ENCODE measurements at regions not wholly inside any gene's neighbourhood (a gene's known extent, or its start where the extent isn't known, plus 50 kb on each side); places are given as distances from the start of the nearest gene placed in this dataset.

- no peak overlapping the region for H3K14ac ChIP-seq (ENCODE audit: insufficient read length)
- no peak for FAIRE-seq
- no peaks in the 10 kb centered on the region for H3K79me2 ChIP-seq (ENCODE audit: control insufficient read depth in 1 of 2, insufficient read depth in 2 of 2, low read length in 2 of 2)
- no peak overlapping the region for H3K4me3 ChIP-seq (ENCODE audit: extremely low read depth in 1 of 4, insufficient read depth in 2 of 4, low read depth in 3 of 4, low read length in 4 of 4)
- no peak for DNase-seq (ENCODE audit: low read depth in 1 of 2, low spot score in 2 of 2)
- H3K4me1 ChIP-seq (replicated peaks in 1 of 4; ENCODE audit: control insufficient read depth in 3 of 4, insufficient read depth in 4 of 4, low read length in 3 of 4), result no peaks in the 10 kb centered on the region
- no peak overlapping the region for H3K4ac ChIP-seq (replicated peaks; ENCODE audit: insufficient read length, low read depth, low read length)
- H2BK120ac ChIP-seq (replicated peaks; ENCODE audit: low read depth, low read length), result no peak overlapping the region
- H2BK12ac ChIP-seq (ENCODE audit: low read depth, low read length), result no peak overlapping the region
- no peak overlapping the region for H3K4me2 ChIP-seq (ENCODE audit: insufficient read depth in 1 of 2, low read depth in 2 of 2, low read length in 2 of 2)
- H2AFZ ChIP-seq (ENCODE audit: low read length), result no peak overlapping the region
- H3K9ac ChIP-seq (replicated peaks in 1 of 4; ENCODE audit: extremely low read depth in 1 of 4, low read depth in 3 of 4, low read length in 3 of 4), result no peak overlapping the region
- no peak overlapping the region for H2BK15ac ChIP-seq (ENCODE audit: low read length)
- H4K8ac ChIP-seq (ENCODE audit: extremely low read depth, insufficient read depth, low read length), result no peak overlapping the region
- H4K20me1 ChIP-seq (replicated peaks in 1 of 2; ENCODE audit: control insufficient read depth in 1 of 2, insufficient read depth in 2 of 2, low read length in 2 of 2), result no peaks in the 10 kb centered on the region
- H2BK20ac ChIP-seq (ENCODE audit: low read length), result no peak overlapping the region
- no peaks in the 10 kb centered on the region for H3K79me1 ChIP-seq (ENCODE audit: low read depth, low read length)
- H2BK5ac ChIP-seq (ENCODE audit: low read depth, low read length), result no peak overlapping the region
- H3K27me3 ChIP-seq (replicated peaks in 1 of 4; ENCODE audit: control insufficient read depth in 3 of 4, extremely low read depth in 1 of 4, insufficient read depth in 3 of 4, low read length in 3 of 4), result no peaks in the 10 kb centered on the region
- no peaks in the 10 kb centered on the region for H3K36me3 ChIP-seq (ENCODE audit: control insufficient read depth in 2 of 4, insufficient read depth in 4 of 4, low read length in 3 of 4)
- H3K9me3 ChIP-seq (ENCODE audit: insufficient read depth in 2 of 2, low read depth in 1 of 2, low read length in 1 of 2), result no peaks in the 10 kb centered on the region
- TF ChIP-seq POU5F1 (IDR thresholded peaks at IDR 0.05; ENCODE audit: low read depth, low read length) (no peak), ZNF274 (IDR thresholded peaks at IDR 0.05; ENCODE audit: borderline replicate concordance, extremely low read depth, low read length) (no peak), MAFK (IDR thresholded peaks at IDR 0.05; ENCODE audit: low read depth, low read length) (no peak), GABPA (IDR thresholded peaks at IDR 0.05; ENCODE audit: borderline replicate concordance, insufficient read depth, low read length) (no peak), YY1 (IDR thresholded peaks at IDR 0.05; ENCODE audit: low read depth, low read length) (no peak), RNF2 (IDR thresholded peaks at IDR 0.05; ENCODE audit: borderline replicate concordance, low read depth, low read length, missing control alignments, poor library complexity, severe bottlenecking) (no peak), KDM4A (IDR thresholded peaks at IDR 0.05; ENCODE audit: low read depth, low read length, severe bottlenecking) (no peak), CTBP2 (IDR thresholded peaks at IDR 0.05; ENCODE audit: borderline replicate concordance, insufficient read depth, insufficient read length, low read length) (no peak), EP300 (IDR thresholded peaks at IDR 0.05; ENCODE audit: borderline replicate concordance in 1 of 2, low read depth in 2 of 2, low read length in 2 of 2) (no peak), KDM5A (IDR thresholded peaks at IDR 0.05; ENCODE audit: low read length) (no peak), POLR2A (IDR thresholded peaks at IDR 0.05; ENCODE audit: control extremely low read depth in 1 of 2, low read depth in 2 of 2, low read length in 2 of 2) (no peak)
- TF ChIP-seq, protein P1, sequence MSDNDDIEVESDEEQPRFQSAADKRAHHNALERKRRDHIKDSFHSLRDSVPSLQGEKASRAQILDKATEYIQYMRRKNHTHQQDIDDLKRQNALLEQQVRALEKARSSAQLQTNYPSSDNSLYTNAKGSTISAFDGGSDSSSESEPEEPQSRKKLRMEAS (IDR thresholded peaks at IDR 0.05), result no peak
- no peak overlapping the region for H3K23ac ChIP-seq (ENCODE audit: insufficient read length)
- no peak overlapping the region for H4K91ac ChIP-seq (replicated peaks; ENCODE audit: insufficient read length, low read length)
- H4K5ac ChIP-seq (ENCODE audit: insufficient read length, low read depth, low read length), result no peak overlapping the region
- no peak overlapping the region for H3K18ac ChIP-seq (ENCODE audit: extremely low read depth, low read length)
- H3K56ac ChIP-seq (replicated peaks; ENCODE audit: insufficient read length, low read depth, low read length), result no peak overlapping the region
- no peak overlapping the region for H2AK5ac ChIP-seq (ENCODE audit: low read depth, low read length)
- H3K27ac ChIP-seq (ENCODE audit: low read depth, low read length), result no peak overlapping the region
- ChIA-PET POLR2A (ENCODE audit: partially characterized antibody) (no interaction called here), CTCF (ENCODE audit: partially characterized antibody) (interaction anchor here (0.8 to 1.9 kb wide), 6 partner anchors 30 to 260 kb away, joined by 3 to 10 read pairs (median 4); no protein-coding TSS in a partner anchor)
- H3K23me2 ChIP-seq (ENCODE audit: low read depth, low read length), result no peaks in the 10 kb centered on the region
Measured at GRCh38 chr1:68376441-68376840, 73.3 kb downstream of the RPE65 start.
